GM12872 (cell line): ENCODE measurements at regions not wholly inside any gene's neighbourhood (a gene's known extent, or its start where the extent isn't known, plus 50 kb on each side); places are given as distances from the start of the nearest gene placed in this dataset.

Experiments
- TF ChIP-seq, protein P1 (sequence below): IDR thresholded peaks from 3 replicates; pipeline ENCODE4 v1.5.1; 2011; ENCODE audit warnings: low read depth, mild to moderate bottlenecking, low read length, moderate library complexity; ENCODE audit not compliant: insufficient read depth

DNA sequence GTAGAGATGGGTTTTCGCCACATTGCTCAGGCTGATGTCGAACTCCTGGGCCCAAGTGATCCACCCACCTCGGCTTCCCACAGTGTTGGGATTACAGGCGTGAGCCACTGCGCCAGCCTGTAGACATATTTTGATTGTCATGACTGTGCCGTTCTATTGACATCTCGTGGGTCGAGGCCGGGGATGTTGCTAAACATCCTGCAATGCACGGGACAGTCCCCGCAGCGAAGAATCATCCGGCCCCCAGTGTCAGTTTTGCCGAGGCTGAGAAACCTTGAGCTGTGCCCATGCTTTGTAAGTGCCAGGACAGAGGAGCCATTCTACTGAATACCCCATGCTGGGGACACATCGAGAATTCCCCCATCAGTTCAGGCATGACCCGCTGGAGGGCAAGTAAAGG lies 69.1 kb upstream of the GSE1 start:
- TF ChIP-seq, protein P1, sequence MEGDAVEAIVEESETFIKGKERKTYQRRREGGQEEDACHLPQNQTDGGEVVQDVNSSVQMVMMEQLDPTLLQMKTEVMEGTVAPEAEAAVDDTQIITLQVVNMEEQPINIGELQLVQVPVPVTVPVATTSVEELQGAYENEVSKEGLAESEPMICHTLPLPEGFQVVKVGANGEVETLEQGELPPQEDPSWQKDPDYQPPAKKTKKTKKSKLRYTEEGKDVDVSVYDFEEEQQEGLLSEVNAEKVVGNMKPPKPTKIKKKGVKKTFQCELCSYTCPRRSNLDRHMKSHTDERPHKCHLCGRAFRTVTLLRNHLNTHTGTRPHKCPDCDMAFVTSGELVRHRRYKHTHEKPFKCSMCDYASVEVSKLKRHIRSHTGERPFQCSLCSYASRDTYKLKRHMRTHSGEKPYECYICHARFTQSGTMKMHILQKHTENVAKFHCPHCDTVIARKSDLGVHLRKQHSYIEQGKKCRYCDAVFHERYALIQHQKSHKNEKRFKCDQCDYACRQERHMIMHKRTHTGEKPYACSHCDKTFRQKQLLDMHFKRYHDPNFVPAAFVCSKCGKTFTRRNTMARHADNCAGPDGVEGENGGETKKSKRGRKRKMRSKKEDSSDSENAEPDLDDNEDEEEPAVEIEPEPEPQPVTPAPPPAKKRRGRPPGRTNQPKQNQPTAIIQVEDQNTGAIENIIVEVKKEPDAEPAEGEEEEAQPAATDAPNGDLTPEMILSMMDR, result no peak

DNA sequence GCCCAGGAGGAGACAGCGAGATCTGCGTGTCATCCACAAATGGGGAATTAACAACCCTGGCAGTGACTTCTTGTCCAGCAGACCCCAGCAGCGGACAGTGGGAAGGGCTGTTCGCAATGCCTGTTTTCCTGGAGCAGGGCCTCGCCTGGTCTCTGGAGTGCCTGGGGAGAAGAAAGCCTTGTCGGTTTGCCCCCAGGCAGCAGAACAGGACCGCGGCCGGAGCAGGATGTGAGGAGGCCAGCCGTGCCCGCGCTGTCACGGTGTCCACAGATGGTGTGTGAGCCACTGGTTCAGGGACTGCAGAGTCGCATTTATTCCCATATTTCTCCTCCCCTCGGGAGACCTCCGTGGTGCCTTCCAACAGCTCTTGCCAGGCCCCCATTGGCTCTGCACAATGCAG lies 68.5 kb upstream of the GSE1 start:
- TF ChIP-seq, protein P1, result no peak

DNA sequence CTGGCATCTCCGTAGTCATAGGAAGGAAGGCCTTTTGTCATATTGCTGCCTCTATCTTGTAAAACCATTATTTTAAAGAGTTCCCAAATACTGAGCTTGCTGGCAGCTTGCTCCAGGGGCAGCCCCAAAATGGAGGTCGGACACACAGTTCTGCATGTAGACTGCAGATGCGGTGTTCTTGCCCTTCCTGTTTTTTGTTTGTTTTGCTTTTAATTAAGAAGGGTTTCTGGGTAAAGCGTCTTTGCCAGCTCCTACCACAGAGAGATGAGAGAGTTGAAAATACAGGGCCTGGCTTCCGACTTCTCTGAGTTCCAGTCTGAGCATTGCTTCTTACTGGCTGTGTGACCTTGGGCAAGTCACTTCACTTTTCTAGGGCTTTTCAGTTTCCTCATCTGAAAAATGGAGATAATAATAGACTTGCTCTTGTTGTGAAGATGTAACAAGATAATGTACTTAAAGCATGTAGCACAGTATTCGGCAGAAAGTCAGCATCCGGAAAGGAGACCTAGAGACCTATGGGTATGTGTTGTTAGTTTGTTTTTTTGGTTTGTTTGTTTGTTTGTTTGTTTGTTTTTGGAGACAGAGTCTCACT lies 67.8 kb upstream of the GSE1 start:
- TF ChIP-seq, protein P1, result no peak

DNA sequence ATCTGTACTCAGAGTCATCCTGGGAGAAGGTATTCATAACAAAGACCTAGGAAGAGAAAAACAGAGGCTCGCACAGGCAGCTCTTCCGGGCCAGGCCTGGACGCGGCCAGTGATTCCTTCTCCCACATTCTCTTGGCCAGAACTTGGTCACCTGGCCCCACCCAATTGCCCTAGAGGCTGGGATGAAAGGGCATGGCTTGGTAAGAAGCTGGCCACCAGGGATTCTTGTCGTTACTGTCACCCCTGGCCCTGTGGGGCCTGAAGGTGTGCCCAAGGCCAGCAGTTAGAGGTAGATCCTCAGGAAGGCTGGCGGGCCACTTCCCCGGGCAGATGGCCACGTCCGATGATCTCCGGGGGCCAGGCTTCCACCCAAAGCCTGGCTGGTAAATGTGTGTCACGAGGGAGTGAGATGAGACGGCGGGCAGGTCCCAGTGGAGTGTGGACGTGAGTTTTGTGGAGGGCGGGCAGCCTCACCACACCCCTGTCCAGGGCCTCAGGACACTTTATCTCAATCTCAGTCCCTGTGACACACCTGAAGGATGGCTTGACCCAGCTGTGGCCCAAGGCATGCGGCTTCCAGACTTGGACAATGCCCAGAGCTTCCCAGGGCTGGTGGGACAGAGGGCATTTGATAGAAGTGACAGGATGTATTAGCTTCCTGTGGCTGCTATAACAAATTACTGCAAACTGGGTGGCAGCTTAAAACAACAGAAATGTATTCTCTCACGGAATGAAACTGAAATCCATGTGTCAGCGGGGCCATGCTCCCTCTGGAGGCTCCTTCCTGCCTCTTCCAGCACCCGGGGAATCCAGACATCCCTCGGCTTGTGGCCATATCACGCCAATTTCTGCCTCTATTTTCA lies 66.3 kb upstream of the GSE1 start:
- TF ChIP-seq, protein P1, result no peak

DNA sequence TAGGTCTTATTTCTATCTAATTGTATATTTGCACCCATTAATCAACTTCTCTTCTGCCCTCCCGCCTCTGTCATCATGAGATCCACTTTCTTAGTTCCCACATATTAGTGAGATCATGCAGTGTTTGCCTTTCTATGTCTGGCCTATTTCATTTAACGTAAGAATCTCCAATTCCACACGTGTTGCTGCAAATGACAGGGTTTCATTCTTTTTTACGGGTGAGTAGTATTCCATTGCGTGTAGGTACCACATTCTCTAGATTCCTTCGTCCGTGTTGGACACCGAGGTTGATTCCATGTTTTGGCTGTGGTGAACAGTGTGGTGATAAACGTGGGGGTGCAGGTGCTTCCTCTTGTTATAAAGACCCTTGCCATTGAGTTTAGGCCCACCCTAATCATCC lies 64.7 kb upstream of the GSE1 start:
- TF ChIP-seq, protein P1, result no peak

DNA sequence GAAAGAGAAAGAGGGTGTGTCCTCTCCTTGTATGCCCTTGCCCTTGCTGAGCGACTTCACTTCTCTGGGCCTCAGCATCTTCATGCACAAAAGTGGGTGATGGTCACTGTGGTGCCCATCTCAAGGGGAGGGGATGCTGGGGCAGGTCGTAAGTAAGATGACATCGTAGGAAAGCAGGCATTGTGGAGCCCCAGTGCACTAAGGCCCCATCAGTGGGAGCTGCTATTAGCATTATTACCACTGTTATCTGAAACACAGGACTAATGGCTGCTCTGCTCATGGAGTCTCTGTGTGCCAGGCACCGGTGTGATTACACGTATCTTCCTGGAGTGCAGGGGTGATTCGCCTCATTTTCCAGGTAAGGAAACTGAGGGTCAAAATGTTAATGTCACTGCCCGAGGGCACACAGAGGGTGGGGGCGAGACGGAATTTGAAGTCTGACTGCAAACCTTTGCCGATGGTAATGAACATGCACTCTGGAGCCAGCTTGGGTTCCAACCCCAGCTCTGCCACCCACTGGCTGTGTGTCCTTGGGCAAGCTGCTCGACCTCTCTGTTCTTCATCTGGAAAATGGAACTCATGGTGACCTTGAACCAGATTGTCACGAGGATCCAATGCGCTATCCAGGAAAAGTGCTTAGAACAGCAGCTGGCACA lies 63.2 kb upstream of the GSE1 start:
- TF ChIP-seq, protein P1, result no peak

DNA sequence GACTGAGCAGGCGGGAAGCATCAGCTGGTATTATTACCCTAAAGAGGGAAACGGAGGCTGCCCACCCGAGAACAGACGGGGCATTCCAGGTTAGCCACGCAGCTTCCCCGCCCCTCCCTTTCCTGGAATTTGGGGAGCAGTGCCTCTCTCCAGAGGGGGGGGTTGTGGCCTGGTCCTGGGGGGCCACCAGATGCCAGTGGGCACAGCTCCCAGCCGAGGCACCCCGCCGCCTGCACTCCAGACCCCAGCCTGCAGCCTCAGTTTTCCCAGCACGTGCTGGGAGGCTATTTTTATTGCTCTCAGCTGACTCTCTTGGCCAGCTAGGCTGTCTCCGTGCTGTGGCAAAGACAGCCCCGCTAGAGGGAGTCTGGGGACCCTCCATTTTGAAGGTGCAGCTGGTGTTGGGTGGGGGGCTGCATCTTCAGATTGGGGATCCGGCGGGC lies 62.7 kb upstream of the GSE1 start:
- TF ChIP-seq, protein P1, result no peak
